AG04450 (cell line): ENCODE measurements at regions not wholly inside any gene's neighbourhood (a gene's known extent, or its start where the extent isn't known, plus 50 kb on each side); places are given as distances from the start of the nearest gene placed in this dataset.

ENCODE experiments used
- CTCF ChIA-PET: fragments of 300-600, 350-600 bp; formaldehyde crosslinking; extraction: SDS; loops from one replicate; lab custom pipeline; 2022; ENCODE audit warnings: antibody characterized with exemption, inconsistent platforms; lab: Charles Lee
- POLR2A ChIA-PET: fragments of 350-600 bp; formaldehyde crosslinking; extraction: SDS; loops from one replicate; lab custom pipeline; 2021; ENCODE audit warnings: antibody characterized with exemption, inconsistent platforms; lab: Yijun Ruan, JAX
- DNase-seq: peaks from one replicate; pipeline ENCODE4 v3.0.0-alpha.2; 2011; ENCODE audit warnings: low read depth, low spot score
- H3K27ac ChIP-seq: one replicate; pipeline ENCODE4 v1.5.1; 2012; ENCODE audit warnings: low read depth, low read length, control low read depth
- H3K27me3 ChIP-seq: one replicate; pipeline ENCODE4 v1.6.0; 2012; ENCODE audit warnings: low read length; ENCODE audit not compliant: control insufficient read depth, insufficient read depth
- H3K4me3 ChIP-seq: 2 replicates; pipeline ENCODE4 v1.5.1; 2011; ENCODE audit warnings: mild to moderate bottlenecking, low read depth, low read length, control low read depth
- H3K9me3 ChIP-seq: 2 replicates; pipeline ENCODE4 v1.5.1; 2012; ENCODE audit warnings: low read length; ENCODE audit not compliant: control insufficient read depth, insufficient read depth
- TF ChIP-seq, protein P1 (sequence below): IDR thresholded peaks from 2 replicates; pipeline ENCODE4 v1.5.1; 2011; ENCODE audit warnings: low read depth, low read length, control low read depth, inconsistent platforms

- no peak for DNase-seq
- TF ChIP-seq, protein P1, sequence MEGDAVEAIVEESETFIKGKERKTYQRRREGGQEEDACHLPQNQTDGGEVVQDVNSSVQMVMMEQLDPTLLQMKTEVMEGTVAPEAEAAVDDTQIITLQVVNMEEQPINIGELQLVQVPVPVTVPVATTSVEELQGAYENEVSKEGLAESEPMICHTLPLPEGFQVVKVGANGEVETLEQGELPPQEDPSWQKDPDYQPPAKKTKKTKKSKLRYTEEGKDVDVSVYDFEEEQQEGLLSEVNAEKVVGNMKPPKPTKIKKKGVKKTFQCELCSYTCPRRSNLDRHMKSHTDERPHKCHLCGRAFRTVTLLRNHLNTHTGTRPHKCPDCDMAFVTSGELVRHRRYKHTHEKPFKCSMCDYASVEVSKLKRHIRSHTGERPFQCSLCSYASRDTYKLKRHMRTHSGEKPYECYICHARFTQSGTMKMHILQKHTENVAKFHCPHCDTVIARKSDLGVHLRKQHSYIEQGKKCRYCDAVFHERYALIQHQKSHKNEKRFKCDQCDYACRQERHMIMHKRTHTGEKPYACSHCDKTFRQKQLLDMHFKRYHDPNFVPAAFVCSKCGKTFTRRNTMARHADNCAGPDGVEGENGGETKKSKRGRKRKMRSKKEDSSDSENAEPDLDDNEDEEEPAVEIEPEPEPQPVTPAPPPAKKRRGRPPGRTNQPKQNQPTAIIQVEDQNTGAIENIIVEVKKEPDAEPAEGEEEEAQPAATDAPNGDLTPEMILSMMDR, result no peak
- H3K4me3 ChIP-seq, result no peak overlapping the region
- CTCF ChIA-PET, result no interaction called here
- no peak overlapping the region for H3K27ac ChIP-seq
- POLR2A ChIA-PET, result no interaction called here
- no peaks in the 10 kb centered on the region for H3K27me3 ChIP-seq
- no peaks in the 10 kb centered on the region; the same call in 1 of the 2 replicates for H3K9me3 ChIP-seq
Observed at GRCh38 chr18:75797046-75797445, 369.5 kb upstream of the SMIM21 start.

DNA sequence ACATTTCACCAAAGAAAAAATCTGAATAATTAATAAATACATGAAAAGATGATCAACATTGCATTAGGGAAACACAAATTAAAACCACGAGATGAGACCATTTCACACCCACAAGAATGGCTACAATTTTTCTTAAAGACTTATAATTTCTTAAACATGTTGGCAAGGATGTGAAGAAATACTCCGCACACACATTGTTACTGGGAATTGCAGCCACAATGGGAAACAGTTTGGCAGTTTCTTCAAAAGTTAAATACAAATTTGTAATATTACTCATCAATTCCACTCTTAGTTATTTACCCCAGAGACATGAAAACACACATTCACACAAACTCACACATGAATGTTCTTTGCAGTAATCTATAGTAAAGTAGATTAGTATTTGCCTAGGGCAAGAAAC is 363.3 kb upstream of the SMIM21 start:
- no peak overlapping the region for H3K4me3 ChIP-seq
- POLR2A ChIA-PET, result no interaction called here
- CTCF ChIA-PET, result no interaction called here
- H3K27ac ChIP-seq, result no peak overlapping the region
- TF ChIP-seq, protein P1, result no peak
- no peaks in the 10 kb centered on the region for H3K27me3 ChIP-seq
- DNase-seq, result no peak
- no peaks in the 10 kb centered on the region for H3K9me3 ChIP-seq

- POLR2A ChIA-PET, result no interaction called here
- Histone ChIP-seq H3K4me3 (no peak overlapping the region), H3K9me3 (no peaks in the 10 kb centered on the region), H3K27ac (no peak overlapping the region), H3K27me3 (no peaks in the 10 kb centered on the region)
- DNase-seq, result no peak
- TF ChIP-seq, protein P1, result no peak
- CTCF ChIA-PET, result no interaction called here
Observed at GRCh38 chr18:75790111-75790510, 362.6 kb upstream of the SMIM21 start.

DNA sequence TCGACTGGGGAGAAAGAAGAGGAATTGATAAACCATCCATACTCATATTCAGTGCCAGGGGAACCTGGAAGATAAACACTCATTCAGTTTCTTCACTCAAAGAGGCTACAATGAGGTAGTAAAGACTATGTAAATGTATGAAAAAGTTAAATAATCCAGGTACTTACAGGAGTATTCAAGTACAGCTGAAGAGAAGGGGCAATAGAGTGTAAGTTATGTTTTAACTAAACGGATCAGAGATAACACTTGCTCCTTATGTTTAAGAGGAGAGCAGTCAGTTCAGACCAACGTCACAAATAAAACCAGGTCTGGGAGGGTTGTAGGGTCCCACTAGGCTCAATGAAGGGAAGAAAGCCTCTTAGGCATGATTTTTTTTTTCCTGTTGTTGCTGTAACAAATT is 358.3 kb upstream of the SMIM21 start:
- H3K4me3 ChIP-seq, result no peak overlapping the region
- H3K27ac ChIP-seq, result no peak overlapping the region
- H3K9me3 ChIP-seq, result peaks cover 3% of the 10 kb centered on the region; the same call in 1 of the 2 replicates
- CTCF ChIA-PET, result no interaction called here
- TF ChIP-seq, protein P1, result no peak
- POLR2A ChIA-PET, result no interaction called here
- H3K27me3 ChIP-seq, result peaks cover 3% of the 10 kb centered on the region
- no peak for DNase-seq

DNA sequence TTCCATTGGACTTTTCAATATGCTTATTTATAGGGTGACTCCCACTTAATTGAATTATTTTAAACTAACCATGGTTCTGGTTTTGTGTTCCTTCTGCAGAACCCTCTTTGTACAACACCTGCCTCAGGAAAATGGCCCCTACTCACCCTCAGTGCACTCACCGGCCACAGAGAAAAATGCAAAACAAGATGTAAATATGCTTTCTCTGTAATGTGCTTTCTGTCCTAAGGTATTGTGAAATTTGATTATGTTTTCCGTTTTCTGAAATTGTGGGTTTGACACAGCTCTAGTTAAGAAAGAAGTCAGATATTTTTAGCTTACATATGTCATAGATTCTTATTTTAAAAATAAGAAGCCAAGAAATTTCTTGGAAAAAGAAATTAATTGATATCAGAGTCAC is 357.7 kb upstream of the SMIM21 start:
- Histone ChIP-seq H3K4me3 (no peak overlapping the region), H3K27me3 (peaks cover 3% of the 10 kb centered on the region), H3K27ac (no peak overlapping the region), H3K9me3 (peaks cover 3% of the 10 kb centered on the region; the same call in 1 of the 2 replicates)
- TF ChIP-seq, protein P1, result no peak
- no peak for DNase-seq
- ChIA-PET CTCF (no interaction called here), POLR2A (no interaction called here)
